CD4-positive, alpha-beta T cell treated with Interleukin-10 for 1 hour (primary cell): ENCODE measurements at regions not wholly inside any gene's neighbourhood (a gene's known extent, or its start where the extent isn't known, plus 50 kb on each side); places are given as distances from the start of the nearest gene placed in this dataset.

ENCODE experiments used
- DNase-seq: peaks from one replicate; pipeline ENCODE4 v3.0.0-alpha.2; 2020

GRCh38 chr12:100741084-100741711, 53.4 kb upstream of the ANO4 start:
- DNase-seq, result peak; percentile 28

DNA sequence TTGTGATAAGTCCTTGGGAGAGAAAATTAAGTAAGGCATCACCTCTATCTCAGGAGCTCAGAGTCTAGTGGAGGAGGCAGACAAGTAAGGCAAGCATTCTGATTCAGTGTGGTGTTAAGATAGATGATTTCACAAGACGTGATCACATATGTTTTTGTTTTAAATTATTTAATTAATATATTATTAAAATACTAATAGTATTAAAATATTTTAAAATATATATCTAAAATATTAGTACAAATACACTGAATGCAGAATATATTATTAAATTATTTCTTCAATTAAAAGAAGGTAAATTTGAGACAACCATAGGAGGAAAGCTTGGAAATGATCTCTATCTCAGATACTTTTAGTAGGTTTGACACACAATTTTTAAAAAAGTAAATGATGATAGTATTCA, 51.5 kb upstream of the ANO4 start:
- no peak for DNase-seq
